Hypothalamus (tissue), 51 donors: ENCODE measurements at regions not wholly inside any gene's neighbourhood (a gene's known extent, or its start where the extent isn't known, plus 50 kb on each side); places are given as distances from the start of the nearest gene placed in this dataset.
"Not testable (repeated sequence)": the region's sequence is repeated elsewhere in the genome, so short reads cannot be mapped to it uniquely, and the experiment has no call there.

ENCODE experiments used
- DNase-seq, 51 donors: peaks; one replicate each; lab custom pipeline; 2025; lab: John Stamatoyannopoulos, UW

- no peak for DNase-seq
Observed at GRCh38 chr12:46671102-46671501, 154.7 kb downstream of the SLC38A4 start.

DNA sequence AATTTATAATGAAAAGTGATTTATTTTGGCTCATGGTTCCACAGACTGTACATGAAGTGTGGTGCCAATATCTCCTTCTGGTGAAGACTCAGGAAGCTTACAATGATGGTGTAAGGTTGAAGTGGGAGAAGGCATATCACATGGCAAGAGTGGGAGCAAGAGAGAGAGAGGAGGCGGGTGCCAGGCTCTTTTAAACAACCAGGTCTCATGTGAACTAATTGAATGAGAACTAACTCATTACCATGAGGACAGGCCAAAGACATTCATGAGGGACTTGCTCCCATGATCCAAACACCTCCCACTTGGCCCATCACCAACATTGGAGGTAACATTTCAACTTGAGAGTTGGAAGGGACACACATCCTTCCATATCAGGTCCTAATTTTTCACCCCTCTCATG, 155.2 kb downstream of the SLC38A4 start:
- no peak for DNase-seq

DNA sequence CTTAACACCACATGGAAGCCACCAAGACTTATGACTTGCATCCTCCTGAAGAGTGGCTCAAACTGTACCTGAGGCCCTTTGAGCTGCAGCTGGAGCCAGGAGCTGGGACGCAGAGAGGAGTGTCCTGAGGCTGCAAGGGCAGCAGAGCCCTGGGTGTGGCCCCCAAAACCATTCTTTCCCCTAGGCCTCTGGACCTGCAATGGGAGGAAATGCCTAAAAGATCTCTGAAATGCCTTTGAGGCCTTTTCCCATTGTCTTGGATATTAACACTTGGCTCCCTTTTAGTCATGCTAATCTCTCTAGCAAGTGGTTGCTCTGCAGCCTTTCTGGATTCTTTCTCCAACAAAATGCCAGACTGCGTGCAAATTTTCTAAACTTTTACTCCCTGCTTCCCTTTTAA, 156.1 kb downstream of the SLC38A4 start:
- no peak for DNase-seq

- no peak for DNase-seq
Observed at GRCh38 chr12:46667551-46667950, 158.2 kb downstream of the SLC38A4 start.

GRCh38 chr12:46664761-46665287, 161.0 kb downstream of the SLC38A4 start:
- no peak for DNase-seq

DNA sequence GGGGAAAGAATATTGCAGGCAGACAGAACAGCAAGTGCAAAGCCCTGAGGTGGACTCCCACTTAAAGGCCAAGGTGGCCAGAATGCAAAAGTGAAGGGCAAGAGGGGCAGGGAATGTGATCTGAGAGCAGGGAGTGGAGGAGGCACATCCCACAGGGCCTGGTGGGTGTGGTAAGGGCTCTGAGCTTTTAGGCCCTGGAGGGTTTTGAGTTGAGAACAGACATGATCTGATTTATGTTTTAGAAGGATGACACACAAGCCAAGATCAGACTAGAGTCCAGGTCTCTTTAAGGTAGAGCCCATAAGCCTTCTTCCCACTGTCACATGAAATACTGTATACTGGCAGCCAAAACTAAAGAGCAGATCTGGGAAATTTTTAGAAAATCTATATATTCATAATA, 162.5 kb downstream of the SLC38A4 start:
- DNase-seq: no peak

DNA sequence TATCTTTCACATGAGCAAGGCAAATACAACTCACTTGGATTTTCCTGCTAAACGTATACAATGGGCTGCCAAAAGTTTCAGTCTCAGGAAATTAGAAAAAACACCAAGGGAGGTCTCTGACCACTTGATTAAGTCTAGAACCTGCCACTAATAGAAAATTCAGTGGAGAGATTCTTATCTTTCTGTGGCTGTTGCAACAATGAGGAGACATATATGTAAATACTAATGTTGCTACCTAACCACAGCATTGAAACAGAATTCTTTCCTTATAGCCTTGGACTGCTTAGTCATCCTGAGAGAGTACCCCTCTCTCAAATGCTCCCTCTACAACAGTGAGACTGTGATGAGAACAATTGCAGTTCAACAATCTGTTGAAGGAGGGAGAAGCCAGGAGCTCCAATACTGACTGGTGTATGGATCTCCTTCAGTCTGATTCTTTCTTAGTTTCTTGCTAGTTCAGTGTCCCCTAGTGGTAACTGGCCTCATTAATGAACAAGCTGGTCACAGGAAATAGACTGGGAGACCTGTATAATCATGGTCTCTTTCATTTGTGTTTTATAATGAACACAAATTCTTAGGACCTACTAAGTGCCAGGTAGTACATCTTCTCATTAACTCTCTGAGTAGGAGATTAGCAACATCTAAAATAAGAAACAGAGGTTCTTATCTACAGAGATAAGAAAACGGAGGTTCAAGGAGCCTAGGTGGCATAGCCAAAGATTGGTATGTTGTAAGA, 164.5 kb downstream of the SLC38A4 start:
- DNase-seq: peak in 4 of 51 donors; percentile 8 to 51 (median 14)

DNA sequence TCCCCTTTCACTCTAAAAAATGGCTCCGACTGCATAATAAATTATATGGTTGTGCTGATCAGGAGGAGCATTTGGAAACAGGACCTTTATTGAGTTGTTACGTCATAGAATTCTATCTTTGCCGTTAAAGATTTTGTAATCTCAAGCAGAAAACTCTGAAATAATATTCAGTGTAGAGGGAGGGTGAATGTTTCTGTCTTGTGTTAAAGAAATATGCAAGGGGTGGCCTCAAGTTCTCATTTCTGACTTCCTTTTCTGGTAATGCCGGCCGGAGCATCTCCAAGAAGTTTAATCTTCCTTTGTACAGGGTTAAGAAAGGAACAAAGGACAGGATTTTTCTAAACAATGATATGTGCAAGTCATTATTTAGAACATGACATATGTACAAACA, 165.1 kb downstream of the SLC38A4 start:
- DNase-seq: no peak

- no peak for DNase-seq
Observed at GRCh38 chr12:46660276-46660675, 165.5 kb downstream of the SLC38A4 start.

DNA sequence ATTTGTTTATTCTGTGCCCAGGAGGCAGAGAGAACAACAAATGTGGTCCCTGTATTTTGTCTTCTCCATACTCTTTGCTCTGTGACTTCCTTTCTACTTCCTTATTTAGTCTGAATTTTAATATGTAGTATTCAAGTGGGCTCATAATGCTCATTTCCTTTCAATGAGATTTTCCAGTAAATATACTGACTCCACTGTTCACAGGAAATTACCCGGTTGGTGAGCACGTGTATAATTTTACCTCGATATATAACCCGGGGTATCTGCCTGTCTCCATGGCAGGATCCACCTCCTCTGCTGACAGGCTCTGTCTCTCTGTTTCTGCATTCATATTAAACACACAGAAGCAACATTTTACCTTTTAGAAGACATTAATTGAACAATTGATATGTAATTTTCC, 166.0 kb downstream of the SLC38A4 start:
- no peak for DNase-seq

- peak in 1 of 51 donors; percentile 35 for DNase-seq
Observed at GRCh38 chr12:46659032-46659650, 166.7 kb downstream of the SLC38A4 start.

- no peak for DNase-seq
Observed at GRCh38 chr12:46657453-46658411, 168.1 kb downstream of the SLC38A4 start.

- not testable (repeated sequence) for DNase-seq
Observed at GRCh38 chr12:46655984-46656383, 169.8 kb downstream of the SLC38A4 start.

- no peak for DNase-seq
Observed at GRCh38 chr12:46653311-46653710, 172.5 kb downstream of the SLC38A4 start.

DNA sequence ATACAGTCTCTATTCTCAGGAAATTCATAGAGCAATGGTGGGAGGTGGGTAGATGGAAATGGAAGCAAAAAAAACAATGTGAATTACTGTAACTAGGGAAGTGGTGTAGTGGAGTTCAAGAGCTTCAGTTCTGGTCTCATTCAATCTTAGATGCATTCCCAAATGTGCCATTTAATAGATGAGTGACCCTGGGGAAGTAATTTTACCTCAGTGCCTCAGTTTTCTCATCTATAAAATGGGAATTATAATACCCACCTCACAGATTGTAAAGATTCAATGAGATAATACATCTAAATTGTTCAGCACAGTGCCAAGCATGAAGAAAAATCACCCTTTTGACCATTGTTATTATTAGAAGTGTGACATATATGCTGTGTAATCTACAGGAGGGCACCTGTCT, 173.1 kb downstream of the SLC38A4 start:
- no peak for DNase-seq

DNA sequence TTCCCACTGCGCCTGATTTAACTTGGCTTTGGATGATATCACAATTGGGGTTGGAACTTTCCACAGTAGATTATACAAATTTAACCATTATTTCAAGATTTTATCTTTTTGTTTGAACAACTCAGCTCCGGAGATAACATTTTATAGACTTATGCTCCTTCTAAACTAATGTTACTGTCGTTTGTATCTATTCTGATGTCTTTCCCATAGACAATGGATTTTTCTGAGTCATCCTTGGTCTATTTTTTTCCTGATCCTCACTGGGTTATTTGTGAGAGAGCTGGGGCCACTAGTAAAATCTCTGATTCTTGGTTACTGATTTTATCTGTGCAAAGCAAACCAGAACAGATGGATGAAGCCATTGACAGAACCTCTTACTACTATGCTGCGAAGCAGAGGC, 175.1 kb downstream of the SLC38A4 start:
- DNase-seq: no peak

DNA sequence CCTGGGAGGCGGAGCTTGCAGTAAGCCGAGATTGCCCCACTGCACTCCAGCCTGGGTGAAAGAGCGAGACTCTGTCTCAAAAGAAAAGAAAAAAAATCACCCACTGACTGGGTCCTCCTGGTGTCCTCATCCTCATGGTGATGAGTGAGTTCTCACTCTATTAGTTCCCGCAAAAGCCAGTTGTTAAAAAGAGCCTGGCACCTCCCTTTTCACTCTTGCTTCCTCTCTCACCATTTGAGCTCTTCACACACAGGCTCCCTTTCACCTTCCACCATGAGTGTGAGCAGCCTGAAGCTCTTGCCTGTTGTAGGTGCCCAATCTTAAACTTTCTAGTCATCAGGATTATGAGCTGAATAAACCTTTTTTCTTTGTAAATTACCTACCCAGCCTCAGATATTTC, 176.4 kb downstream of the SLC38A4 start:
- DNase-seq: no peak

DNA sequence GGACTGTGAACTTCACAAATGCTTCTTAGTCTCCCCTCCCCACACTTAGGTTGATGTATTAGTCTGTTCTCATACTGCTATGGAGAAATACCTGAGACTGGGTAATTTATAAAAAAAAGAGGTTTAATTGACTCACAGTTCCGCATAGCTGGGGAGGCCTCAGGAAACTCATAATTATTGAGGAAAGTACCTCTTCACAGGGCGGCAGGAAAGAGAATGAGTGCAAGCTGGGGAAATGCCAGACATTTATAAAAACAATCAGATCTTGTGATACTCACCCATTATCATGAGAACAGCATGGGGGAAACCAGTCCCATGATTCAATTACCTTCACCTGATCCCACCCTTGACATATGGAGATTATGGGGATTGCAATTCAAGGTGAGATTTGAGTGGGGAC, 178.8 kb downstream of the SLC38A4 start:
- no peak for DNase-seq

GRCh38 chr12:46641649-46642048, 184.1 kb downstream of the SLC38A4 start:
- not testable (repeated sequence) for DNase-seq

DNA sequence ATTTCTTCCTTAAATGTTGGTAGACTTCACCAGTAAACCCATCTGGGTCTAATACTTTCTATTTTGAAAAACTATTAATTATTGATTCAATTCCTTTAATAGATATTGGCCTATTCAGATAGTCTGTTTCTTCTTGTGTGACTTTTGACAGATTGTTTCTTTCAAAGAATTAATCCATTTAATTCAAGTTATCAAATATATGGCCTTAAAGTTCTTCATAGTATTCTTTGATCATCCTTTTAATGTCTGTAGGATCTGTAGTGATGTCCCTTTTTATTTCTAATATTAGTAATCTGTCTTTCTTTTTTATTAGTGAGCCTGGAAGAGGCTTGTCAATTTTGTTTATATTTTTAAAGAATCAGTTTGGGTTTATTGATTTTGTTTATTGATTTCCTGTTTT, 190.0 kb downstream of the SLC38A4 start:
- no peak for DNase-seq
